Mesothelial cell of epicardium (in vitro differentiated cells): ENCODE measurements at regions not wholly inside any gene's neighbourhood (a gene's known extent, or its start where the extent isn't known, plus 50 kb on each side); places are given as distances from the start of the nearest gene placed in this dataset.

Experiments used
- DNase-seq, 2 experiments: peaks; one replicate each; pipeline ENCODE4 v3.0.0; 2021; ENCODE audit warnings: low spot score in 2 of 2; ENCODE audit not compliant: unreplicated experiment in 2 of 2
- H3K27ac Mint-ChIP-seq: 2 replicates; pipeline ENCODE4 v1.8.0; 2021; ENCODE audit warnings: mixed read lengths
- H3K27me3 Mint-ChIP-seq: 2 replicates; pipeline ENCODE4 v1.8.0; 2021; ENCODE audit warnings: low read depth, mixed read lengths
- H3K36me3 Mint-ChIP-seq: 2 replicates; pipeline ENCODE4 v1.8.0; 2021; ENCODE audit warnings: mixed read lengths
- H3K4me1 Mint-ChIP-seq: 2 replicates; pipeline ENCODE4 v1.8.0; 2021; ENCODE audit warnings: mixed read lengths
- H3K4me3 Mint-ChIP-seq: 2 replicates; pipeline ENCODE4 v1.8.0; 2021; ENCODE audit warnings: mild to moderate bottlenecking, moderate library complexity, mixed read lengths
- H3K9me3 Mint-ChIP-seq: 2 replicates; pipeline ENCODE4 v1.8.0; 2021; ENCODE audit warnings: mixed read lengths
- CTCF ChIP-seq: fragments of 200-600 bp; sonication (generic); IDR thresholded peaks from one replicate; pipeline ENCODE4 v1.5.0; 2021; ENCODE audit warnings: antibody characterized with exemption; ENCODE audit not compliant: unreplicated experiment

GRCh38 chr6:141492521-141493284 lies 640.0 kb upstream of the GJE1 start:
- H3K36me3 Mint-ChIP-seq = no peaks in the 10 kb centered on the region
- no peaks in the 10 kb centered on the region for H3K27me3 Mint-ChIP-seq
- no peak overlapping the region for H3K27ac Mint-ChIP-seq
- H3K9me3 Mint-ChIP-seq = peaks cover 21% of the 10 kb centered on the region
- DNase-seq = no peak
- TF ChIP-seq CTCF = no peak
- no peak overlapping the region for H3K4me3 Mint-ChIP-seq
- H3K4me1 Mint-ChIP-seq = no peaks in the 10 kb centered on the region

GRCh38 chr6:141491684-141492083 lies 641.0 kb upstream of the GJE1 start:
- H3K36me3 Mint-ChIP-seq = no peaks in the 10 kb centered on the region
- H3K27me3 Mint-ChIP-seq = no peaks in the 10 kb centered on the region
- DNase-seq = no peak
- TF ChIP-seq CTCF = no peak
- peaks cover 17% of the 10 kb centered on the region for H3K9me3 Mint-ChIP-seq
- H3K27ac Mint-ChIP-seq = no peak overlapping the region
- H3K4me3 Mint-ChIP-seq = no peak overlapping the region
- H3K4me1 Mint-ChIP-seq = no peaks in the 10 kb centered on the region

- Mint-ChIP-seq H3K27me3 (no peaks in the 10 kb centered on the region), H3K9me3 (peaks cover 10% of the 10 kb centered on the region), H3K36me3 (no peaks in the 10 kb centered on the region), H3K4me1 (no peaks in the 10 kb centered on the region), H3K27ac (no peak overlapping the region), H3K4me3 (no peak overlapping the region)
- DNase-seq = no peak
- no peak for TF ChIP-seq CTCF
These were observed 641.7 kb upstream of the GJE1 start for GRCh38 chr6:141490982-141491381.

- H3K9me3 Mint-ChIP-seq = peaks cover 9% of the 10 kb centered on the region
- no peak overlapping the region for H3K4me3 Mint-ChIP-seq
- DNase-seq = no peak
- no peak for TF ChIP-seq CTCF
- H3K4me1 Mint-ChIP-seq = no peaks in the 10 kb centered on the region
- H3K27ac Mint-ChIP-seq = no peak overlapping the region
- H3K27me3 Mint-ChIP-seq = no peaks in the 10 kb centered on the region
- no peaks in the 10 kb centered on the region for H3K36me3 Mint-ChIP-seq
These were observed 644.2 kb upstream of the GJE1 start for GRCh38 chr6:141488488-141488887.

- TF ChIP-seq CTCF = no peak
- H3K27ac Mint-ChIP-seq = no peak overlapping the region
- no peak overlapping the region for H3K4me3 Mint-ChIP-seq
- peaks cover 9% of the 10 kb centered on the region for H3K9me3 Mint-ChIP-seq
- H3K36me3 Mint-ChIP-seq = no peaks in the 10 kb centered on the region
- DNase-seq = no peak
- no peaks in the 10 kb centered on the region for H3K4me1 Mint-ChIP-seq
- no peaks in the 10 kb centered on the region for H3K27me3 Mint-ChIP-seq
These were observed 645.8 kb upstream of the GJE1 start for GRCh38 chr6:141486942-141487341.

- Mint-ChIP-seq H3K27ac (no peak overlapping the region), H3K36me3 (no peaks in the 10 kb centered on the region)
- DNase-seq = no peak
These were observed 648.0 kb upstream of the GJE1 start for GRCh38 chr6:141484711-141485110.

More at GRCh38 chr6:141484711-141485110, 648.0 kb upstream of the GJE1 start:
- H3K4me1 Mint-ChIP-seq = no peaks in the 10 kb centered on the region
- H3K9me3 Mint-ChIP-seq = peaks cover 2% of the 10 kb centered on the region
- no peak overlapping the region for H3K4me3 Mint-ChIP-seq
- H3K27me3 Mint-ChIP-seq = no peaks in the 10 kb centered on the region
- no peak for TF ChIP-seq CTCF
